ENCODE measurements at regions not wholly inside any gene's neighbourhood (a gene's known extent, or its start where the extent isn't known, plus 50 kb on each side); places are given as distances from the start of the nearest gene placed in this dataset.
"Not testable (repeated sequence)": the region's sequence is repeated elsewhere in the genome, so short reads cannot be mapped to it uniquely, and the experiment has no call there.

DNA sequence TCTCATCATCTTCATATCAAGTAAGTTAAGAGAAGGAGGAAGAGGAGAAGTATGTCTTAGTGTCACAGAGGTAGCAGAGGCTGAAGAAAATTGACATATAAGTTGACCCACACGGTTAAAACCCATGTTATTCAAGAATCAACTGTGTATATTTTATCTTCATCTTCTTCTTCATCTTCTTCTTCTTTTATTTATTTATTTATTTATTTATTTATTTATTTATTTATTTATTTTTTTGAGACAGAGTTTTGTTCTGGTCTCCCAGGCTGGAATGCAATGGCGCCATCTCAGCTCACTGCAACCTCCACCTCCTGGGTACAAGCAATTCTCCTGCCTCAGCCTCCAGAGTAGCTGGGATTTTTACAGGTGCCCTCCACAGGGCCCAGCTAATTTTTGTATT, 1242.3 kb upstream of the RAG2 start:
- DNase-seq; H3K4me3 ChIP-seq (ENCODE audit: low read length); intact Hi-C loops (cut with DNase I); H3K4me1 ChIP-seq (ENCODE audit: control insufficient read depth, insufficient read depth, low read length); H3K27me3 ChIP-seq (ENCODE audit: control insufficient read depth, insufficient read depth); H3K9me3 ChIP-seq (ENCODE audit: control insufficient read depth, low read length); ATAC-seq; H3K27ac ChIP-seq (ENCODE audit: low read length): not testable (repeated sequence)
- 90% methylated on average over 2 of the region's 2 CpGs for WGBS

DNA sequence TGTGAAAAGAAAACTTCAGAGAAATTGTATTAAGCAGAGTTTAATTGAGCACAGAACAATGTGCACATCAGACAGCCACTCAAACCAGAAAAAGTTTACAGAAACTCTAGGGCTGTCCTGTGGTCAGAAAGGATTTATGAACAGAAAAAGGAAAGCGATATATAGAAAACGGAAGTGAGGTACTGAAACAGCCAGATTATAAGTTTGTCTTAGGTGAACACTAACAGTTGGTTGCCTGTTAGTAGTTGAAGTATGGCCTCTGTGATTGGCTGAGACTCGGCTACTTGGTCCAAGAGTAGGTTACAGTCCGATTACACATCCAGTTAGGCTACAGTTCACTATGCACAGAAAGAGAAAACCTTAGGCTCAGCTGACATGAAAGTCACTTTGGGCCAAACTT, 1232.5 kb upstream of the RAG2 start:
- Histone ChIP-seq H3K4me1 (ENCODE audit: control insufficient read depth, insufficient read depth, low read length) (no peaks in the 10 kb centered on the region), H3K4me3 (ENCODE audit: low read length) (no peak overlapping the region), H3K27ac (ENCODE audit: low read length) (no peak overlapping the region), H3K27me3 (ENCODE audit: control insufficient read depth, insufficient read depth) (no peaks in the 10 kb centered on the region), H3K9me3 (ENCODE audit: control insufficient read depth, low read length) (no peaks in the 10 kb centered on the region)
- WGBS, result 85% methylated on average over 4 of the region's 4 CpGs
- ATAC-seq (no peak), DNase-seq (no peak)
- intact Hi-C loops (cut with DNase I), result no loop called here

DNA sequence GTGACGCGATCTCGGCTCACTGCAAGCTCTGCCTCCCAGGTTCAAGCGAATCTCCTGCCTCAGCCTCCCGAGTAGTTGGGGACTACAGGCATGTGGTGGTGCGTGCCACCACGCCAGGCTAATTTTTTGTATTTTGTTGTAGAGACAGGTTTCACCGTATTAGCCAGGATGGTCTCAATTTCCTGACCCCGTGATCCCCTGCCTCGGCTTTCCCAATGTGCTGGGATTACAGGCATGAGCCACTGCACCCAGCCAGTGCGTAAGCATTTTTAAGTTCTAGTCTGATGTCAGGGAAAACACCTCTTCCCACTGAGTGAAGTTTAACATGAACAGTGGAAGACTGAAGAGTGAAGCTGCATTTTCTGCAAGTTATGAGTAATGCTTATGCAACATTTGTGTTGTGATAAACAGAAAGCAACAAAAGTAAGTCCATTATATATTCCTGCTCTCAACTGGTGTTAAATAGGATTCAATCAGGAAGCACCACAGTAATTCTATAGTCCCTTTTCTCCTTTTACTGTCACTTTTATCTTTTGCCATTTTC, 1219.8 kb upstream of the RAG2 start:
- intact Hi-C loops (cut with DNase I), result no loop called here
- ATAC-seq, result no peak
- Histone ChIP-seq H3K4me3 (ENCODE audit: low read length) (no peak overlapping the region), H3K4me1 (ENCODE audit: control insufficient read depth, insufficient read depth, low read length) (no peaks in the 10 kb centered on the region), H3K27ac (ENCODE audit: low read length) (no peak overlapping the region), H3K27me3 (ENCODE audit: control insufficient read depth, insufficient read depth) (no peaks in the 10 kb centered on the region), H3K9me3 (ENCODE audit: control insufficient read depth, low read length) (no peaks in the 10 kb centered on the region)
- DNase-seq, result peak in 1 of 3 donors; percentile 10
- WGBS, result 92% methylated on average over 11 of the region's 11 CpGs

DNA sequence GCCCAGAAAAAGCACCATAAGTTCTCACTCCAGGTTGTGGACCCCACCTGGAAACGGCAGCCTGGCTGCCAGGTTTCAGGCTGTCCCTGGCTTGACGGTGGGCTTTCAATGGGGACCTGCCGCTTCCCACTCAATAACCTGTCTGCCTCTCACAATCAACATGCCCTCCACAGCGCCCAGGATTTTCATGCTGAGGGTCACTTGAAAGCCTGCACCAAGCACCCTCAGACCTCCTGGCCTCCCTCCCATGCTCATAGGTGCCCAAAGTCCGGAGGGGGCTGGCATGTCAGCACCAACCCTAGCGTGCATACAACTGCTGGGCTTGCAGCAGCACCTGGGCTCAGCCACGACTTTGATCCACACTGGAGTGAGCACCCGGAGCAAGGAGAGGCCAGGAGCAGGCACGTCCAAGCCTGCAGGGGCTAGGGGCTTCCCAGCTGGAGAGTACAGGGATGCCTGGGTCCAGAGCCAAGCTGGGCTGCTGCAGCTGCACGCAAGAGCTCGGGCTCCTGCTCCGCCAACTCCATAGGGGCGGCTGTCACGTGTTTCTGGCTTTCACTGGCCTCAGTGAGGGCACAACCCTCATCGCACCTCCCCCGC, 1214.3 kb upstream of the RAG2 start:
- 88% methylated on average over 16 of the region's 16 CpGs for WGBS
- ATAC-seq (no peak), DNase-seq (peak in 1 of 3 donors; percentile 26)
- no peaks in the 10 kb centered on the region for H3K27me3 ChIP-seq (ENCODE audit: control insufficient read depth, insufficient read depth)
- H3K4me3 ChIP-seq (ENCODE audit: low read length), result no peak overlapping the region
- H3K9me3 ChIP-seq (ENCODE audit: control insufficient read depth, low read length), result no peaks in the 10 kb centered on the region
- intact Hi-C loops (cut with DNase I), result no loop called here
- no peaks in the 10 kb centered on the region for H3K4me1 ChIP-seq (ENCODE audit: control insufficient read depth, insufficient read depth, low read length)
- H3K27ac ChIP-seq (ENCODE audit: low read length), result no peak overlapping the region

DNA sequence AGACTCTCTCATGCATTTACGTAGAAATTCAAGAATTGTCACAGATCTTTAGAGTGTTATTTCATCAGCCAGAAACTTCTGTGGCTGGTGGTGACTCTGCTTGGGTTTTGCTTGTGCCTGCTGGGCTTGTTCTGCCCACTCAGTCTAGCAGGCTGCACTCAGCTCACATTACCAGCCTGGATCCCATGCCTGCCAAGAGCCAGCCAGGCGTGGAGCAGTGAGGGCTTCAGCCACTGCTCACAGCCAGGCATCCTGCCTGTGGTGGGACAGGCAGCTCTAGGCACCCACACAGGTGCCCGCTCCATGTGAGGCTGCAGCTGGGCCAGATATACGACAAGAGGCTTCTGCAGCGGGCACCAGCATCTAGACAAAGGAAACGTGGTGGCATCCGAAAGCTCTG, 1213.3 kb upstream of the RAG2 start:
- Histone ChIP-seq H3K4me3 (ENCODE audit: low read length) (no peak overlapping the region), H3K4me1 (ENCODE audit: control insufficient read depth, insufficient read depth, low read length) (no peaks in the 10 kb centered on the region), H3K27ac (ENCODE audit: low read length) (no peak overlapping the region), H3K9me3 (ENCODE audit: control insufficient read depth, low read length) (no peaks in the 10 kb centered on the region), H3K27me3 (ENCODE audit: control insufficient read depth, insufficient read depth) (no peaks in the 10 kb centered on the region)
- peak in 2 of 3 donors; percentile 6 to 14 for DNase-seq
- no peak for ATAC-seq
- WGBS, result 91% methylated on average over 7 of the region's 7 CpGs
- intact Hi-C loops (cut with DNase I), result no loop called here

DNA sequence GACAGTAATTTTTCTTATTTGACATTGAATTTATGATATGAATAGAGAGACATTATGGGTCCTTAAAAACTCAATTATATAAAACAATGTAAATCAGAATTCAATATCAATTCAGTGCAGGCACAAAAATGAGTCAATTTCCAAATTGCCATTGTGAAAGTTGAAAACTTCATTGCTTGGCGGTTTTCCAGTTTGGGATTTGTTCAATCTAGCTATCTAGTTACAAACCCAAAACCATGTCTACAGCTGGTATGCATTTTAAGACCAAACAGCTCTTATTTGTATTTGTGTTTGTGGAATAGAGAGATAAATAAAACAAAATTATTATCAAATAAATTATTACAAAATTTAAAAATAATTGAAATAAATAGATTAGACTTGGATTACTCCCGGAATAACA, 1206.6 kb upstream of the RAG2 start:
- Histone ChIP-seq H3K4me1 (ENCODE audit: control insufficient read depth, insufficient read depth, low read length) (no peaks in the 10 kb centered on the region), H3K27ac (ENCODE audit: low read length) (no peak overlapping the region), H3K4me3 (ENCODE audit: low read length) (no peak overlapping the region), H3K9me3 (ENCODE audit: control insufficient read depth, low read length) (no peaks in the 10 kb centered on the region), H3K27me3 (ENCODE audit: control insufficient read depth, insufficient read depth) (no peaks in the 10 kb centered on the region)
- ATAC-seq, result no peak
- intact Hi-C loops (cut with DNase I), result no loop called here
- WGBS, result 86% methylated on average over 2 of the region's 2 CpGs
- DNase-seq, result no peak

DNA sequence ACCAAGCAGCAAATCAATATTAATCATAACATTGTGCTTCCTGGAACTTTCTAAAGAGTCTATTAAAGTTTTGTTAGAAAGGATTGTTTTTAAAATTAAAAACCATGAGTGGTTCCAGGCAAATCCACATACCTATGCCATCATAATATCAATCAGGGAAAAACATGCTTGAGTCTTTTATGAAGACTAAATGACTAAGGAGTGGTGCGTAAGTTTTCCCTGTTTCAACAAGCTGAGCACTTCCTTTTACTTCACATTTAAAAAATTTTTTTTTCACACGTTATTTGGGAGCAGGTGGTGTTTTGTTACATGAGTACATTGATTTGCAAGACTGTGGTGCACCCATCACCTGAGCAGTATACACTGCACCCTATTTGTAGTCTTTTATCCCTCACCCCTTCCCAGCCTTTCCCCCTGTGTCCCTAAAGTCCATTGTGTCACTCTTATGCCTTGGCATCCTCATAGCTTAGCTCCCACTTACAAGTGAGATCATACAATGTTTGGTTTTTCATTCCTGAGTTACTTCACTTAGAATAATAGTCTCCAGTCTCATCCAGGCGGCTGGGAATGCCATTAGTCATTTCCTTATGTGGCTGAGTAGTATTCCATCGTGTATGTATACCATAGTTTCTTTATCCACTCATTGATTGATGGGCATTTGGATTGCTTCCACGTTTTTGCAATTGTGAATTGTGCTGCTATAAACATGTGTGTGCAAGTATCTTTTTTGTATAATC, 1190.3 kb upstream of the RAG2 start:
- ATAC-seq, result no peak
- 42% methylated on average over 5 of the region's 5 CpGs for WGBS
- Histone ChIP-seq H3K27me3 (ENCODE audit: control insufficient read depth, insufficient read depth) (no peaks in the 10 kb centered on the region), H3K4me3 (ENCODE audit: low read length) (no peak overlapping the region), H3K4me1 (ENCODE audit: control insufficient read depth, insufficient read depth, low read length) (no peaks in the 10 kb centered on the region), H3K9me3 (ENCODE audit: control insufficient read depth, low read length) (no peaks in the 10 kb centered on the region), H3K27ac (ENCODE audit: low read length) (no peak overlapping the region)
- no peak for DNase-seq
- intact Hi-C loops (cut with DNase I), result no loop called here

DNA sequence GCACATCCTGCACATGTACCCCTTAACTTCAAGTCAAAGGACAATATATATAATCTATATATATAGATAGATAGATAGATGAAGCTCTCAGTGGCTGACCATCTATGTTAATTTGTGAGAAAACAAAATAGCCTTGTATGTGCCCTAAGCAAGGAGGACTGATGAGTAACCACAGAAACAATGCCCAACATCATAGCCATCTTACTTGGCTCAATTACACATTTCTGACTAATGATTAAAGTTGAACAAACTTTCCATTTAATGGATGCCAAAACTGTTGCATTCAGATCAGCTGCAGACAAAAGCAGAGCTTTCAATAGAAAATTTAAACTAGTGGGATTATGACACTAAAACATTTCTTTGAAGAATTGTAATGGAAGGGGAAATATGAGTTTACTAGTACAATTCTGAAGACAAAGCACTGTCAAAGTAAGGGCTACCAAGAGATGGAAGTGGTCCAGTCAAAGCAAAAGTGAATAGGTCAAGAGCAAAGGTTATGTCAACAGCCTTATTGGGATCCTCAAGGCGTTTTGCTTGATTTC, 1188.2 kb upstream of the RAG2 start:
- no peaks in the 10 kb centered on the region for H3K27me3 ChIP-seq (ENCODE audit: control insufficient read depth, insufficient read depth)
- no peaks in the 10 kb centered on the region for H3K9me3 ChIP-seq (ENCODE audit: control insufficient read depth, low read length)
- H3K27ac ChIP-seq (ENCODE audit: low read length), result no peak overlapping the region
- H3K4me3 ChIP-seq (ENCODE audit: low read length), result no peak overlapping the region
- WGBS, result 10% methylated on average over 1 of the region's 1 CpG
- DNase-seq, result no peak
- no peak for ATAC-seq
- intact Hi-C loops (cut with DNase I), result no loop called here
- no peaks in the 10 kb centered on the region for H3K4me1 ChIP-seq (ENCODE audit: control insufficient read depth, insufficient read depth, low read length)

DNA sequence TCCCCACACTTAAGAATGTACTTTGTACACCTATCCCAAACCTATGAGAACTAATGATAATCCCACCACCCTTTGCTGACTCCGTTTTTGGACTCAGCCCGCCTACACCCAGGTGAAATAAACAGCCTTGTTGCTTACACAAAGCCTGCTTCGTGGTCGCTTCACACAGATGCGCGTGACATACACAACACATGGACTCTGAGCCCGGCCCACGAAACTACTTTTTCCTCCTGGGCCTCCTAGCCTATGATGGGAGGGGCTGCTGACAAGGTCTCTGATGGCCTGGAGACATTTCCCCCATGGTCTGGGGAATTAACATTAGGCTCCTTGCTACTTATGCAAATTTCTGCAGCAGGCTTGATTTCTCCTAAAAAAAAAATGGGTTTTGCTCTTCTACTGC, 1176.4 kb upstream of the RAG2 start:
- Histone ChIP-seq H3K9me3 (ENCODE audit: control insufficient read depth, low read length) (no peaks in the 10 kb centered on the region), H3K27ac (ENCODE audit: low read length) (no peak overlapping the region), H3K27me3 (ENCODE audit: control insufficient read depth, insufficient read depth) (no peaks in the 10 kb centered on the region), H3K4me1 (ENCODE audit: control insufficient read depth, insufficient read depth, low read length) (no peaks in the 10 kb centered on the region), H3K4me3 (ENCODE audit: low read length) (no peak overlapping the region)
- whole genome bisulfite sequencing, result 89% methylated on average over 8 of the region's 8 CpGs
- no peak for ATAC-seq
- DNase-seq, result no peak
- intact Hi-C loops (cut with DNase I), result no loop called here

DNA sequence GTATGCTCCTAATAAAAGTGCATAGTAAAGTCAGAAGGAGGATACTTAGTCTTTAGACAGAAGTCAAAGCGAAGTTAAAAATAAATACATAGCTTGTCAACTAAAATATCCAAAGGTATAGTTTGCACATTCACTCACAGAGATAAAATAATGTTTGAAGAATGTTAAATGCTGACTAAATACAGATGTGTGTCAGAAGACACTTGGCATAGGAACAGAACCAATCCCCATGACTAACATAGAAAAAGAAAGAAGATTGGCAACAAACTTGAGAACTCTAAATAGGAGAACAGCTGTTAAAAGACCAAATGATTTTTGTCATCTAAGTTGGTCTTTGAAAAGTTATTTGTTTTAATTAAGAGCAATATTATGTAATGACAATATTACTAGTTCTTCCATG, 1172.1 kb upstream of the RAG2 start:
- Histone ChIP-seq H3K27ac (ENCODE audit: low read length) (no peak overlapping the region), H3K4me1 (ENCODE audit: control insufficient read depth, insufficient read depth, low read length) (no peaks in the 10 kb centered on the region), H3K4me3 (ENCODE audit: low read length) (no peak overlapping the region), H3K27me3 (ENCODE audit: control insufficient read depth, insufficient read depth) (no peaks in the 10 kb centered on the region), H3K9me3 (ENCODE audit: control insufficient read depth, low read length) (no peaks in the 10 kb centered on the region)
- DNase-seq (no peak), ATAC-seq (no peak)
- 72% methylated on average over 1 of the region's 1 CpG for WGBS
- intact Hi-C loops (cut with DNase I), result no loop called here

DNA sequence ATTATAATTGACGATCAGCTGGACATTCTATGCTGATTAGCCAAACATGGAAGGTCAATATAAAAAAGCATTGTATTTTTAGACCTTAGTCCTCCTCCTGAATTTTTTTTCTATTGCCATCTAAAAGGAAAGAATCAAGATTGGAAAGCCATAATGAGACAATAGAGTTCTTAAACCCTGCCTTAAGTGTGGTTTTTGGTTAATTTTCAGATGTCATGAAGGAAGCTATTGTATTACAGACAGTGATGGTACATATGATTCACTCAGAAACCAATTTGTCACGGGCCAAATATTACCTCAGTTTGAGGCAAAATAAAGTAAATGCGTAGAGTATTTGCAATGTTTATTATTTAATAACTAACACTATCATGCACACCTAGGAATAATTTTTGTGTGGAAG, 1164.0 kb upstream of the RAG2 start:
- no peaks in the 10 kb centered on the region for H3K27me3 ChIP-seq (ENCODE audit: control insufficient read depth, insufficient read depth)
- no peak for ATAC-seq
- 82% methylated on average over 3 of the region's 3 CpGs for WGBS
- intact Hi-C loops (cut with DNase I), result no loop called here
- H3K9me3 ChIP-seq (ENCODE audit: control insufficient read depth, low read length), result no peaks in the 10 kb centered on the region
- no peak overlapping the region for H3K4me3 ChIP-seq (ENCODE audit: low read length)
- no peak for DNase-seq
- H3K27ac ChIP-seq (ENCODE audit: low read length), result no peak overlapping the region
- H3K4me1 ChIP-seq (ENCODE audit: control insufficient read depth, insufficient read depth, low read length), result no peaks in the 10 kb centered on the region
